PC-3 (cell line): ENCODE measurements at regions not wholly inside any gene's neighbourhood (a gene's known extent, or its start where the extent isn't known, plus 50 kb on each side); places are given as distances from the start of the nearest gene placed in this dataset.

ENCODE experiments used
- EZH2 ChIP-seq: fragments of 300-600 bp; sonication (generic); IDR thresholded peaks from one replicate; pipeline ENCODE4 v1.6.1; 2017; ENCODE audit warnings: antibody characterized with exemption, mild to moderate bottlenecking, low read length; ENCODE audit not compliant: unreplicated experiment
- EZH2phosphoT487 ChIP-seq: fragments of 300-600 bp; sonication (generic); IDR thresholded peaks from 2 replicates; pipeline ENCODE4 v1.6.1; 2018; ENCODE audit warnings: mild to moderate bottlenecking, antibody characterized with exemption, low read length, borderline replicate concordance
- TF ChIP-seq, protein P1 (sequence below): fragments of 300-600 bp; sonication (generic); conservative IDR thresholded peaks from 2 replicates; pipeline ENCODE4 v1.5.1; 2017; ENCODE audit warnings: antibody characterized with exemption, low read depth, mild to moderate bottlenecking, low read length

- TF ChIP-seq, protein P1, sequence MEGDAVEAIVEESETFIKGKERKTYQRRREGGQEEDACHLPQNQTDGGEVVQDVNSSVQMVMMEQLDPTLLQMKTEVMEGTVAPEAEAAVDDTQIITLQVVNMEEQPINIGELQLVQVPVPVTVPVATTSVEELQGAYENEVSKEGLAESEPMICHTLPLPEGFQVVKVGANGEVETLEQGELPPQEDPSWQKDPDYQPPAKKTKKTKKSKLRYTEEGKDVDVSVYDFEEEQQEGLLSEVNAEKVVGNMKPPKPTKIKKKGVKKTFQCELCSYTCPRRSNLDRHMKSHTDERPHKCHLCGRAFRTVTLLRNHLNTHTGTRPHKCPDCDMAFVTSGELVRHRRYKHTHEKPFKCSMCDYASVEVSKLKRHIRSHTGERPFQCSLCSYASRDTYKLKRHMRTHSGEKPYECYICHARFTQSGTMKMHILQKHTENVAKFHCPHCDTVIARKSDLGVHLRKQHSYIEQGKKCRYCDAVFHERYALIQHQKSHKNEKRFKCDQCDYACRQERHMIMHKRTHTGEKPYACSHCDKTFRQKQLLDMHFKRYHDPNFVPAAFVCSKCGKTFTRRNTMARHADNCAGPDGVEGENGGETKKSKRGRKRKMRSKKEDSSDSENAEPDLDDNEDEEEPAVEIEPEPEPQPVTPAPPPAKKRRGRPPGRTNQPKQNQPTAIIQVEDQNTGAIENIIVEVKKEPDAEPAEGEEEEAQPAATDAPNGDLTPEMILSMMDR = no peak
- TF ChIP-seq EZH2 (no peak), EZH2phosphoT487 (no peak)
Observed at GRCh38 chr5:98723061-98723460, 50.4 kb upstream of the RGMB start.
